ENCODE measurements at regions not wholly inside any gene's neighbourhood (a gene's known extent, or its start where the extent isn't known, plus 50 kb on each side); places are given as distances from the start of the nearest gene placed in this dataset.

DNA sequence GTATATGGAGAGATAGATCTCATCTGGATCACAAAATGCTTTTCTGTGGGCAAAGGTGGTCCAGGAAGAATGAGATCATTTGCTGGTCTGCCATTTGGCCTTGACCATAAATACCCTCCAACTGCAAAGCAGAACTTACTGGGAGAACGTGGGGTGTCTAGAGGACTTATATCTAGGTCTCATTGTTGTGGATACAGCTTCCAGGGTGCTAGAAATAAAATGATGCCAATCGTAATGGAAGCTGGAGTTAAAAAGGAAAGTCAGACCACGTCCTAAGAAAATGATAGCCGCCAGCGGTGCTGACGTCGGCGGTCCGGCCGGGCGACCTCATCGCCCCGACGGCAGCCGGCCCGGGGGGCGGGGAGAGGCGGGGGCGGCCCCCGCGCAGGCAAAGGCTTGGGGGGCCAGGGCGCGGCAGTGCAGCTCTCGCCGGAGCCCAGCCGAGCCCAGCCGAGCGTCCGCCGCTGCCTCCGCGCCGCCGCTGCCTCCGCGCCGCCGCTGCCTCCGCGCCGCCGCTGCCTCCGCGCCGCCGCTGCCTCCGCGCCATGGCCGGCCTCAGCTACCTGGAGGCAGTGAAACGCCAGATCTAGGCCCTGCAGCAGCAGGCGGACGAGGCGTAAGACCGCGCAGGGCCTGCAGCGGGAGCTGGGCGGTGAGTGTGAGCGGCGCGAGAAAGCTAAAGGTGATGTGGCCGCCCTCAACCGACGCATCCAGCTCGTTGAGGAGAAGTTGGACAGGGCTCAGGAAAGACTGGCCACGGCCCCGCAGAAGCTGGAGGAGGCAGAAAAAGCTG lies 89.5 kb downstream of the EOMES start (continued):
- TF ChIP-seq, protein P1, sequence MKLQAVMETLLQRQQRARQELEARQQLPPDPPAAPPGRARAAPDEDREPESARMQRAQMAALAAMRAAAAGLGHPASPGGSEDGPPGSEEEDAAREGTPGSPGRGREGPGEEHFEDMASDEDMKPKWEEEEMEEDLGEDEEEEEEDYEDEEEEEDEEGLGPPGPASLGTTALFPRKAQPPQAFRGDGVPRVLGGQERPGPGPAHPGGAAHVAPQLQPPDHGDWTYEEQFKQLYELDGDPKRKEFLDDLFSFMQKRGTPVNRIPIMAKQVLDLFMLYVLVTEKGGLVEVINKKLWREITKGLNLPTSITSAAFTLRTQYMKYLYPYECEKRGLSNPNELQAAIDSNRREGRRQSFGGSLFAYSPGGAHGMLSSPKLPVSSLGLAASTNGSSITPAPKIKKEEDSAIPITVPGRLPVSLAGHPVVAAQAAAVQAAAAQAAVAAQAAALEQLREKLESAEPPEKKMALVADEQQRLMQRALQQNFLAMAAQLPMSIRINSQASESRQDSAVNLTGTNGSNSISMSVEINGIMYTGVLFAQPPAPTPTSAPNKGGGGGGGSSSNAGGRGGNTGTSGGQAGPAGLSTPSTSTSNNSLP (IDR thresholded peaks at IDR 0.05; ENCODE audit: low read depth, low read length), result no peak
- TF ChIP-seq, protein P2, sequence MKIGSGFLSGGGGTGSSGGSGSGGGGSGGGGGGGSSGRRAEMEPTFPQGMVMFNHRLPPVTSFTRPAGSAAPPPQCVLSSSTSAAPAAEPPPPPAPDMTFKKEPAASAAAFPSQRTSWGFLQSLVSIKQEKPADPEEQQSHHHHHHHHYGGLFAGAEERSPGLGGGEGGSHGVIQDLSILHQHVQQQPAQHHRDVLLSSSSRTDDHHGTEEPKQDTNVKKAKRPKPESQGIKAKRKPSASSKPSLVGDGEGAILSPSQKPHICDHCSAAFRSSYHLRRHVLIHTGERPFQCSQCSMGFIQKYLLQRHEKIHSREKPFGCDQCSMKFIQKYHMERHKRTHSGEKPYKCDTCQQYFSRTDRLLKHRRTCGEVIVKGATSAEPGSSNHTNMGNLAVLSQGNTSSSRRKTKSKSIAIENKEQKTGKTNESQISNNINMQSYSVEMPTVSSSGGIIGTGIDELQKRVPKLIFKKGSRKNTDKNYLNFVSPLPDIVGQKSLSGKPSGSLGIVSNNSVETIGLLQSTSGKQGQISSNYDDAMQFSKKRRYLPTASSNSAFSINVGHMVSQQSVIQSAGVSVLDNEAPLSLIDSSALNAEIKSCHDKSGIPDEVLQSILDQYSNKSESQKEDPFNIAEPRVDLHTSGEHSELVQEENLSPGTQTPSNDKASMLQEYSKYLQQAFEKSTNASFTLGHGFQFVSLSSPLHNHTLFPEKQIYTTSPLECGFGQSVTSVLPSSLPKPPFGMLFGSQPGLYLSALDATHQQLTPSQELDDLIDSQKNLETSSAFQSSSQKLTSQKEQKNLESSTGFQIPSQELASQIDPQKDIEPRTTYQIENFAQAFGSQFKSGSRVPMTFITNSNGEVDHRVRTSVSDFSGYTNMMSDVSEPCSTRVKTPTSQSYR (CRISPR knock-in tag; IDR thresholded peaks at IDR 0.05; ENCODE audit: borderline replicate concordance), result 0 out of 2 replicates have a peak, but pooled peaks have one; percentile 18
- no peak for TF ChIP-seq ZKSCAN8 (CRISPR knock-in tag; IDR thresholded peaks at IDR 0.05; ENCODE audit: borderline replicate concordance)
- TF ChIP-seq SPEN (CRISPR knock-in tag; IDR thresholded peaks at IDR 0.05; ENCODE audit: low read depth), result peak; percentile 48; the same call in 1 of the 2 replicates
- peak; percentile 27 for TF ChIP-seq MED1 (CRISPR knock-in tag; IDR thresholded peaks at IDR 0.05)
- no peak for TF ChIP-seq ZNF629 (CRISPR knock-in tag; conservative IDR thresholded peaks at IDR 0.05)
- TF ChIP-seq FIP1L1 (IDR thresholded peaks at IDR 0.05; ENCODE audit: borderline replicate concordance, insufficient read depth, low read depth, low read length), result no peak
- no peak for TF ChIP-seq HHEX (CRISPR knock-in tag; IDR thresholded peaks at IDR 0.05)
- TF ChIP-seq ZMYM3 (CRISPR knock-in tag; IDR thresholded peaks at IDR 0.05), result peak; percentile 54
- no peak for TF ChIP-seq RBM22 (optimal IDR thresholded peaks at IDR 0.05; ENCODE audit: low read length)
- TF ChIP-seq, protein P3, sequence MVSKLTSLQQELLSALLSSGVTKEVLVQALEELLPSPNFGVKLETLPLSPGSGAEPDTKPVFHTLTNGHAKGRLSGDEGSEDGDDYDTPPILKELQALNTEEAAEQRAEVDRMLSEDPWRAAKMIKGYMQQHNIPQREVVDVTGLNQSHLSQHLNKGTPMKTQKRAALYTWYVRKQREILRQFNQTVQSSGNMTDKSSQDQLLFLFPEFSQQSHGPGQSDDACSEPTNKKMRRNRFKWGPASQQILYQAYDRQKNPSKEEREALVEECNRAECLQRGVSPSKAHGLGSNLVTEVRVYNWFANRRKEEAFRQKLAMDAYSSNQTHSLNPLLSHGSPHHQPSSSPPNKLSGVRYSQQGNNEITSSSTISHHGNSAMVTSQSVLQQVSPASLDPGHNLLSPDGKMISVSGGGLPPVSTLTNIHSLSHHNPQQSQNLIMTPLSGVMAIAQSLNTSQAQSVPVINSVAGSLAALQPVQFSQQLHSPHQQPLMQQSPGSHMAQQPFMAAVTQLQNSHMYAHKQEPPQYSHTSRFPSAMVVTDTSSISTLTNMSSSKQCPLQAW (CRISPR knock-in tag; IDR thresholded peaks at IDR 0.05), result no peak
- TF ChIP-seq, protein P4, sequence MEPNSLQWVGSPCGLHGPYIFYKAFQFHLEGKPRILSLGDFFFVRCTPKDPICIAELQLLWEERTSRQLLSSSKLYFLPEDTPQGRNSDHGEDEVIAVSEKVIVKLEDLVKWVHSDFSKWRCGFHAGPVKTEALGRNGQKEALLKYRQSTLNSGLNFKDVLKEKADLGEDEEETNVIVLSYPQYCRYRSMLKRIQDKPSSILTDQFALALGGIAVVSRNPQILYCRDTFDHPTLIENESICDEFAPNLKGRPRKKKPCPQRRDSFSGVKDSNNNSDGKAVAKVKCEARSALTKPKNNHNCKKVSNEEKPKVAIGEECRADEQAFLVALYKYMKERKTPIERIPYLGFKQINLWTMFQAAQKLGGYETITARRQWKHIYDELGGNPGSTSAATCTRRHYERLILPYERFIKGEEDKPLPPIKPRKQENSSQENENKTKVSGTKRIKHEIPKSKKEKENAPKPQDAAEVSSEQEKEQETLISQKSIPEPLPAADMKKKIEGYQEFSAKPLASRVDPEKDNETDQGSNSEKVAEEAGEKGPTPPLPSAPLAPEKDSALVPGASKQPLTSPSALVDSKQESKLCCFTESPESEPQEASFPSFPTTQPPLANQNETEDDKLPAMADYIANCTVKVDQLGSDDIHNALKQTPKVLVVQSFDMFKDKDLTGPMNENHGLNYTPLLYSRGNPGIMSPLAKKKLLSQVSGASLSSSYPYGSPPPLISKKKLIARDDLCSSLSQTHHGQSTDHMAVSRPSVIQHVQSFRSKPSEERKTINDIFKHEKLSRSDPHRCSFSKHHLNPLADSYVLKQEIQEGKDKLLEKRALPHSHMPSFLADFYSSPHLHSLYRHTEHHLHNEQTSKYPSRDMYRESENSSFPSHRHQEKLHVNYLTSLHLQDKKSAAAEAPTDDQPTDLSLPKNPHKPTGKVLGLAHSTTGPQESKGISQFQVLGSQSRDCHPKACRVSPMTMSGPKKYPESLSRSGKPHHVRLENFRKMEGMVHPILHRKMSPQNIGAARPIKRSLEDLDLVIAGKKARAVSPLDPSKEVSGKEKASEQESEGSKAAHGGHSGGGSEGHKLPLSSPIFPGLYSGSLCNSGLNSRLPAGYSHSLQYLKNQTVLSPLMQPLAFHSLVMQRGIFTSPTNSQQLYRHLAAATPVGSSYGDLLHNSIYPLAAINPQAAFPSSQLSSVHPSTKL (CRISPR knock-in tag; IDR thresholded peaks at IDR 0.05), result no peak; the same call in 1 of the 2 replicates
- peak; percentile 77 for TF ChIP-seq ZNF292 (CRISPR knock-in tag; IDR thresholded peaks at IDR 0.05; ENCODE audit: borderline replicate concordance, low read depth)
- TF ChIP-seq NFE2L1 (CRISPR knock-in tag; IDR thresholded peaks at IDR 0.05; ENCODE audit: borderline replicate concordance), result no peak
